ENCODE measurements at regions not wholly inside any gene's neighbourhood (a gene's known extent, or its start where the extent isn't known, plus 50 kb on each side); places are given as distances from the start of the nearest gene placed in this dataset.

- Mint-ChIP-seq H3K36me3 (ENCODE audit: insufficient read depth, unreplicated experiment) (no peaks in the 10 kb centered on the region), H3K9me3 (ENCODE audit: unreplicated experiment) (no peaks in the 10 kb centered on the region), H3K27me3 (ENCODE audit: insufficient read depth, unreplicated experiment) (no peaks in the 10 kb centered on the region), H3K27ac (ENCODE audit: low read depth, unreplicated experiment) (no peak overlapping the region), H3K4me1 (ENCODE audit: insufficient read depth, unreplicated experiment) (peaks cover 25% of the 10 kb centered on the region), H3K4me3 (ENCODE audit: unreplicated experiment) (no peak overlapping the region)
- no TSS peak for BruUV-seq (replicated peaks)
- intact Hi-C loops (cut with micrococcal nuclease), result loop anchor here (2.0 to 10.0 kb wide), 3 partner anchors 29 to 187 kb away; no protein-coding TSS in a partner anchor
- TF ChIP-seq CTCF (IDR thresholded peaks at IDR 0.05; ENCODE audit: unreplicated experiment), result no peak
- ChIA-PET CTCF (interaction anchor here (0.7 kb wide), 1 partner anchor 936 kb away, joined by 4 read pairs; no protein-coding TSS in a partner anchor), POLR2A (no interaction called here)
- no peak for DNase-seq (ENCODE audit: unreplicated experiment)
These were observed 257.0 kb upstream of the USP24 start for GRCh38 chr1:55472115-55472514.

- Mint-ChIP-seq H3K9me3 (ENCODE audit: unreplicated experiment) (no peaks in the 10 kb centered on the region), H3K27ac (ENCODE audit: low read depth, unreplicated experiment) (no peak overlapping the region), H3K27me3 (ENCODE audit: insufficient read depth, unreplicated experiment) (no peaks in the 10 kb centered on the region), H3K4me1 (ENCODE audit: insufficient read depth, unreplicated experiment) (peaks cover 11% of the 10 kb centered on the region), H3K4me3 (ENCODE audit: unreplicated experiment) (no peak overlapping the region), H3K36me3 (ENCODE audit: insufficient read depth, unreplicated experiment) (no peaks in the 10 kb centered on the region)
- TF ChIP-seq CTCF (IDR thresholded peaks at IDR 0.05; ENCODE audit: unreplicated experiment), result no peak
- intact Hi-C loops (cut with micrococcal nuclease), result no loop called here
- no TSS peak for BruUV-seq (replicated peaks)
- ChIA-PET CTCF (interaction anchor here (0.7 to 2.1 kb wide), 3 partner anchors 11 to 492 kb away, joined by 3 to 8 read pairs (median 6); no protein-coding TSS in a partner anchor), POLR2A (no interaction called here)
- DNase-seq (ENCODE audit: unreplicated experiment), result no peak
These were observed 253.1 kb upstream of the USP24 start for GRCh38 chr1:55468142-55468795.

- ChIA-PET POLR2A (no interaction called here), CTCF (interaction anchor here (0.6 to 2.1 kb wide), 3 partner anchors 92 to 1117 kb away, joined by 3 to 8 read pairs (median 3); no protein-coding TSS in a partner anchor)
- intact Hi-C loops (cut with micrococcal nuclease), result no loop called here
- no peaks in the 10 kb centered on the region for H3K27me3 Mint-ChIP-seq (ENCODE audit: insufficient read depth, unreplicated experiment)
- BruUV-seq (replicated peaks), result no TSS peak
- H3K4me1 Mint-ChIP-seq (ENCODE audit: insufficient read depth, unreplicated experiment), result no peaks in the 10 kb centered on the region
- TF ChIP-seq CTCF (IDR thresholded peaks at IDR 0.05; ENCODE audit: unreplicated experiment), result no peak
- no peak overlapping the region for H3K4me3 Mint-ChIP-seq (ENCODE audit: unreplicated experiment)
- H3K9me3 Mint-ChIP-seq (ENCODE audit: unreplicated experiment), result no peaks in the 10 kb centered on the region
- no peaks in the 10 kb centered on the region for H3K36me3 Mint-ChIP-seq (ENCODE audit: insufficient read depth, unreplicated experiment)
- no peak overlapping the region for H3K27ac Mint-ChIP-seq (ENCODE audit: low read depth, unreplicated experiment)
- DNase-seq (ENCODE audit: unreplicated experiment), result no peak
These were observed 251.8 kb upstream of the USP24 start for GRCh38 chr1:55466921-55467320.

- Mint-ChIP-seq H3K27me3 (ENCODE audit: insufficient read depth, unreplicated experiment) (no peaks in the 10 kb centered on the region), H3K36me3 (ENCODE audit: insufficient read depth, unreplicated experiment) (no peaks in the 10 kb centered on the region), H3K4me1 (ENCODE audit: insufficient read depth, unreplicated experiment) (no peaks in the 10 kb centered on the region), H3K27ac (ENCODE audit: low read depth, unreplicated experiment) (no peak overlapping the region), H3K9me3 (ENCODE audit: unreplicated experiment) (no peaks in the 10 kb centered on the region), H3K4me3 (ENCODE audit: unreplicated experiment) (no peak overlapping the region)
- intact Hi-C loops (cut with micrococcal nuclease), result no loop called here
- ChIA-PET CTCF (interaction anchor here (0.7 to 2.1 kb wide), 3 partner anchors 91 to 1117 kb away, joined by 3 to 8 read pairs (median 3); no protein-coding TSS in a partner anchor), POLR2A (no interaction called here)
- DNase-seq (ENCODE audit: unreplicated experiment), result peak; percentile 39
- no TSS peak for BruUV-seq (replicated peaks)
- no peak for TF ChIP-seq CTCF (IDR thresholded peaks at IDR 0.05; ENCODE audit: unreplicated experiment)
These were observed 251.2 kb upstream of the USP24 start for GRCh38 chr1:55466373-55466772.

Measured in MCF 10A (cell line).